B cell (primary cell): ENCODE measurements at regions not wholly inside any gene's neighbourhood (a gene's known extent, or its start where the extent isn't known, plus 50 kb on each side); places are given as distances from the start of the nearest gene placed in this dataset.

Source experiments
- ATAC-seq: fragments of 200-7000 bp; cut with Tn5 transposase; one replicate; pipeline ENCODE4 v1.10.0; 2021; ENCODE audit warnings: low read depth, mild to moderate bottlenecking, moderate number of reproducible peaks, moderate library complexity
- CTCF ChIA-PET: fragments of 350-600 bp; sonication (Branson Sonifier 250); formaldehyde crosslinking; loops from one replicate; lab custom pipeline; 2021; ENCODE audit warnings: antibody characterized with exemption, inconsistent platforms; lab: Charles Lee
- POLR2A ChIA-PET: fragments of 350-600 bp; sonication (Branson Sonifier 250); formaldehyde crosslinking; loops from one replicate; lab custom pipeline; 2021; ENCODE audit warnings: antibody characterized with exemption; lab: Charles Lee
- DNase-seq: peaks from one replicate; pipeline ENCODE4 v3.0.0; 2013
- H2AFZ ChIP-seq: 2 replicates; pipeline ENCODE4 v1.6.1; 2012; ENCODE audit warnings: mild to moderate bottlenecking, low read depth, low read length; ENCODE audit not compliant: insufficient read depth, poor library complexity, severe bottlenecking
- H3K27ac ChIP-seq, 2 donors: 1 replicate in 1 of 2; 2 replicates in 1 of 2; pipeline ENCODE4 v1.5.1; 2012 to 2013; ENCODE audit warnings: low read length in 2 of 2, mild to moderate bottlenecking in 2 of 2, moderate library complexity in 1 of 2
- H3K27me3 ChIP-seq, 4 experiments: fragments of 200-600 bp in 1 of 4; sonication (generic) in 1 of 4; replicated peaks in 1 of 4; 1 replicate in 2 of 4; 2 replicates in 2 of 4; pipeline versions ENCODE4 v1.6.1 to v1.7.0; 2013 to 2016; ENCODE audit warnings: low read length in 3 of 4, mild to moderate bottlenecking in 2 of 4, mixed read lengths in 1 of 4, moderate library complexity in 1 of 4; ENCODE audit not compliant: insufficient read depth in 4 of 4, control insufficient read depth in 3 of 4; ENCODE audit errors: control extremely low read depth in 1 of 4
- H3K36me3 ChIP-seq, 2 experiments: replicated peaks in 1 of 2; 1 replicate in 1 of 2; 2 replicates in 1 of 2; pipeline versions ENCODE4 v1.6.1 to v1.7.1; 2013; ENCODE audit warnings: low read length in 1 of 2; ENCODE audit not compliant: insufficient read depth in 2 of 2, control insufficient read depth in 1 of 2; ENCODE audit errors: control extremely low read depth in 1 of 2, extremely low read depth in 1 of 2
- H3K4me1 ChIP-seq, 2 donors: fragments of 200-600 bp in 1 of 2; sonication (generic) in 1 of 2; 1 replicate in 1 of 2; 2 replicates in 1 of 2; pipeline versions ENCODE4 v1.5.1 to v1.6.1; 2013 to 2017; ENCODE audit warnings: low read length in 2 of 2; ENCODE audit not compliant: control insufficient read depth in 2 of 2, insufficient read depth in 2 of 2
- H3K4me2 ChIP-seq: replicated peaks from 2 replicates; pipeline ENCODE3; 2012; ENCODE audit warnings: mild to moderate bottlenecking, low read depth, low read length; ENCODE audit not compliant: poor library complexity, severe bottlenecking
- H3K4me3 ChIP-seq, 5 experiments: fragments of 200-600 bp in 1 of 5; sonication (generic) in 1 of 5; 1 replicate in 3 of 5; 2 replicates in 2 of 5; pipeline versions ENCODE4 v1.5.1 to v1.7.0; 2011 to 2016; ENCODE audit warnings: low read length in 4 of 5, mild to moderate bottlenecking in 4 of 5, low read depth in 2 of 5, control low read depth in 1 of 5, moderate library complexity in 1 of 5; ENCODE audit not compliant: insufficient read depth in 1 of 5; ENCODE audit errors: control extremely low read depth in 1 of 5, extremely low read depth in 1 of 5
- H3K79me2 ChIP-seq: fragments of 200-600 bp; sonication (generic); one replicate; pipeline ENCODE4 v1.6.0; 2016; ENCODE audit warnings: low read length; ENCODE audit not compliant: control insufficient read depth, insufficient read depth
- H3K9ac ChIP-seq: fragments of 200-600 bp; sonication (generic); 2 replicates; pipeline ENCODE4 v1.6.1; 2017; ENCODE audit warnings: mild to moderate bottlenecking, low read length, moderate library complexity
- H3K9me3 ChIP-seq, 3 donors: one replicate each; pipeline versions ENCODE4 v1.6.1 to v1.7.1; 2013; ENCODE audit warnings: low read length in 2 of 3; ENCODE audit not compliant: control insufficient read depth in 2 of 3, insufficient read depth in 1 of 3; ENCODE audit errors: control extremely low read depth in 1 of 3
- H4K20me1 ChIP-seq: 2 replicates; pipeline ENCODE4 v1.6.0; 2012; ENCODE audit warnings: mild to moderate bottlenecking, low read length; ENCODE audit not compliant: insufficient read depth, control insufficient read depth, poor library complexity, severe bottlenecking
- H3K27ac Mint-ChIP-seq: one replicate; pipeline ENCODE4 v1.8.0; 2021; ENCODE audit warnings: mixed read lengths
- H3K27me3 Mint-ChIP-seq: one replicate; pipeline ENCODE4 v1.8.0; 2021; ENCODE audit warnings: mixed read lengths
- H3K4me1 Mint-ChIP-seq: one replicate; pipeline ENCODE4 v1.8.0; 2021; ENCODE audit warnings: mixed read lengths
- H3K4me3 Mint-ChIP-seq: one replicate; pipeline ENCODE4 v1.8.0; 2021; ENCODE audit warnings: mixed read lengths
- H3K9me3 Mint-ChIP-seq: one replicate; pipeline ENCODE4 v1.8.0; 2022; ENCODE audit warnings: mixed read lengths; ENCODE audit not compliant: insufficient read depth
- EZH2 ChIP-seq: IDR thresholded peaks from 2 replicates; pipeline ENCODE4 v1.6.1; 2012; ENCODE audit warnings: borderline replicate concordance, low read depth, mild to moderate bottlenecking, moderate library complexity, low read length; ENCODE audit not compliant: insufficient read depth, poor library complexity, severe bottlenecking
- WGBS: methylation state at CpG from one replicate; pipeline ENCODE4 v1.1.5; 2013; ENCODE audit warnings: missing lambda C conversion rate; ENCODE audit not compliant: insufficient coverage; 5-methylcytosine and 5-hydroxymethylcytosine counted together
- intact Hi-C: fragments of 100-400 bp; cut with micrococcal nuclease; formaldehyde crosslinking; loops from one replicate; pipeline ENCODE4 v1.10.0; 2022
- TF ChIP-seq, protein P1 (sequence below): fragments of 200-600 bp; IDR thresholded peaks from one replicate; pipeline ENCODE4 v1.8.0; 2022; ENCODE audit warnings: antibody characterized with exemption, mild to moderate bottlenecking

DNA sequence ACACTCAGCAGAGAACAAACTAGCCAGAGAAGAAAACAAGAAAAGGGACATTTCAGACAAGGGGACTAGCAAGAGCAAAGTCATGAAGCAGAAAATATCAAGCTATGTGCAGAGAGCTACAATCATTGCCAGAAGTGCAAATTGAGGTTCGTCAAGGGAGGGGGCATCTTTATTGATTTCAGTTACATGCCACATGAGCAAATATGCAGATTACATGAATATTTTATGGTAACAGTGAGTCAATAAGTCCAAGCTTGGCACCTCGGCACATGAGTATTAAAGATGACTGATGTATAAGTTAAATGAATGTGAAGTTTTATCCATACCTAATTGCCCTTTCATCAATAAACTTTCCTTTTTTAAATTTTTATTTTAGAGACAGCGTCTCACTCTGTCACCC lies 238.1 kb upstream of the DIAPH2 start:
- H3K27me3 ChIP-seq, result no peaks in the 10 kb centered on the region
- no peak for TF ChIP-seq EZH2
- TF ChIP-seq, protein P1, sequence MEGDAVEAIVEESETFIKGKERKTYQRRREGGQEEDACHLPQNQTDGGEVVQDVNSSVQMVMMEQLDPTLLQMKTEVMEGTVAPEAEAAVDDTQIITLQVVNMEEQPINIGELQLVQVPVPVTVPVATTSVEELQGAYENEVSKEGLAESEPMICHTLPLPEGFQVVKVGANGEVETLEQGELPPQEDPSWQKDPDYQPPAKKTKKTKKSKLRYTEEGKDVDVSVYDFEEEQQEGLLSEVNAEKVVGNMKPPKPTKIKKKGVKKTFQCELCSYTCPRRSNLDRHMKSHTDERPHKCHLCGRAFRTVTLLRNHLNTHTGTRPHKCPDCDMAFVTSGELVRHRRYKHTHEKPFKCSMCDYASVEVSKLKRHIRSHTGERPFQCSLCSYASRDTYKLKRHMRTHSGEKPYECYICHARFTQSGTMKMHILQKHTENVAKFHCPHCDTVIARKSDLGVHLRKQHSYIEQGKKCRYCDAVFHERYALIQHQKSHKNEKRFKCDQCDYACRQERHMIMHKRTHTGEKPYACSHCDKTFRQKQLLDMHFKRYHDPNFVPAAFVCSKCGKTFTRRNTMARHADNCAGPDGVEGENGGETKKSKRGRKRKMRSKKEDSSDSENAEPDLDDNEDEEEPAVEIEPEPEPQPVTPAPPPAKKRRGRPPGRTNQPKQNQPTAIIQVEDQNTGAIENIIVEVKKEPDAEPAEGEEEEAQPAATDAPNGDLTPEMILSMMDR, result no peak
- no peak overlapping the region for H3K27ac ChIP-seq
- POLR2A ChIA-PET, result no interaction called here
- H4K20me1 ChIP-seq, result no peaks in the 10 kb centered on the region
- no peak overlapping the region for H3K4me3 Mint-ChIP-seq
- H2AFZ ChIP-seq, result no peak overlapping the region
- H3K27ac Mint-ChIP-seq, result no peak overlapping the region
- no peaks in the 10 kb centered on the region for H3K9me3 Mint-ChIP-seq
- no peaks in the 10 kb centered on the region for H3K9me3 ChIP-seq
- no peaks in the 10 kb centered on the region for H3K36me3 ChIP-seq
- no peaks in the 10 kb centered on the region for H3K4me1 Mint-ChIP-seq
- H3K4me1 ChIP-seq, result no peaks in the 10 kb centered on the region
- peaks cover 3% of the 10 kb centered on the region for H3K27me3 Mint-ChIP-seq
- no CpG with 5 or more reads among the region's 3 CpGs for WGBS
- intact Hi-C loops, result no loop called here
- no peak for DNase-seq
- H3K4me2 ChIP-seq, result no peak overlapping the region
- ATAC-seq, result no peak
- H3K4me3 ChIP-seq, result no peak overlapping the region
- CTCF ChIA-PET, result no interaction called here
- no peak overlapping the region for H3K9ac ChIP-seq
- H3K79me2 ChIP-seq, result no peaks in the 10 kb centered on the region

DNA sequence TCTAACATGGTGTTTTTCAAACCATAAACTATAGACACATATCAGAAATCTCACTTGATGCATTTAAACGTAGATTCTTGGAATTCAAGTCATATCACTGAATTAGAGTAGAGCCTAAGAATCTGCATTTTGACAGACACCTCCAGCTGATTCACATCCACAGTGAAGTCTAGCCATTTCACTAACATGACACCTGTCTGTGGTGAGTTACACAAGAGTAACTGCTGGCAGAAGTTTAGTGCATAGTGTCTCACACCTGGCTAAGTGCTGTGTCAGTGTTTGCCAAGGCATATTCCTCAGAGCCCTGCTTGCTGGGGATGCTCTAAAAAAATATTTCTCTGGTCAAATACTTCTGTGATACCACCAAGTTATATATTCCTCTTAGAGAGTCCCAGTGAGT lies 237.5 kb upstream of the DIAPH2 start:
- CTCF ChIA-PET, result no interaction called here
- no peaks in the 10 kb centered on the region for H3K36me3 ChIP-seq
- H3K4me1 ChIP-seq, result no peaks in the 10 kb centered on the region
- Mint-ChIP-seq H3K4me1 (no peaks in the 10 kb centered on the region), H3K27me3 (peaks cover 3% of the 10 kb centered on the region), H3K9me3 (no peaks in the 10 kb centered on the region), H3K27ac (no peak overlapping the region), H3K4me3 (no peak overlapping the region)
- no peak overlapping the region for H3K4me2 ChIP-seq
- no peak overlapping the region for H3K9ac ChIP-seq
- H3K27me3 ChIP-seq, result no peaks in the 10 kb centered on the region
- no CpG with 5 or more reads among the region's 1 CpG for WGBS
- H2AFZ ChIP-seq, result no peak overlapping the region
- no peak for DNase-seq
- no peak for TF ChIP-seq EZH2
- TF ChIP-seq, protein P1, result no peak
- H4K20me1 ChIP-seq, result no peaks in the 10 kb centered on the region
- no peak for ATAC-seq
- no peak overlapping the region for H3K4me3 ChIP-seq
- no peak overlapping the region for H3K27ac ChIP-seq
- no peaks in the 10 kb centered on the region for H3K79me2 ChIP-seq
- intact Hi-C loops, result no loop called here
- H3K9me3 ChIP-seq, result no peaks in the 10 kb centered on the region
- POLR2A ChIA-PET, result no interaction called here
